GM19397 (cell line): ENCODE measurements at regions not wholly inside any gene's neighbourhood (a gene's known extent, or its start where the extent isn't known, plus 50 kb on each side); places are given as distances from the start of the nearest gene placed in this dataset.

Experiments used
- ATAC-seq: cut with Tn5 transposase; IDR thresholded peaks from one replicate; pipeline ENCODE4 v1.9.1; 2021; ENCODE audit warnings: mild to moderate bottlenecking, moderate library complexity; ENCODE audit not compliant: unreplicated experiment

DNA sequence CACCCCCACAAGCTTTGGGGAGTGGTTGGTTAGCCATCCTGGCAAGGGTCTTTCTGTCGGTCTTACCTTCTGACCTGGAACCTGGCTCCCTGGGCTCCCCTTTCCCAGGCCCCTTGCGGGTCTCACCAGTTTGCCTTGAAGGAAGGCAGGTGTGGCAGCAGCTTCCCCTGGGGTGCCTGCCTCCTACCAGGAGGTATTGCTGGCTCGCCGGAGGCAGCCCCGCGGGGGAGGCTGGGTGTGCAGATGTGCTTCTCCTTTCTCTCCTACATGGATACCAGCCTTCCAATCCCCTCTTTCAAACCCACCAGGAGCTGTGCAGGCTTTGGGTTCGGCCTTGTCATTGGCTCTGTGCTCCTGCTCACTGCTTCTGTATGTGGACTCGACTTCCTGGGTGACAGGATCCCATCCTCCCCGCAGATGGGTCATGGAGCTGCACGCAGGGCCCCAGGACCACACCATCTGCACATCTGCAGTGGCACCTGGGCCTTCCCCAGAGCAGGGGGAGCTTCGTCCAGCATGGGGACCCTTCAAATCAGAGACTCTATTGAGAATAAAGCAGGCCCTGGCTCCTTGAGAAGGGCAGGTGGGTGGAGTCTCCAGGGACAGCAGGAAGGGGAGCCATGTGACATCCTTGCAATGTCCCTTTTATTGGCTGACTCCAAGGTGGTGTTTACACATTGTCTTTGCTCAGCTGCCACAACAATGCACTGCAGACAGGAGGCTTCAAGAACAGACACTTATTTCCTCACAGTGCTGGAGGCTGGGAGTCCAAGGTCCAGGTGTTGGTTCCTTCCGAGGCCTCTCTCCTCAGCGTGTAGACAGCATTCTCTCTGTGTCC lies 592.0 kb downstream of the BRD1 start:
- no peak for ATAC-seq

DNA sequence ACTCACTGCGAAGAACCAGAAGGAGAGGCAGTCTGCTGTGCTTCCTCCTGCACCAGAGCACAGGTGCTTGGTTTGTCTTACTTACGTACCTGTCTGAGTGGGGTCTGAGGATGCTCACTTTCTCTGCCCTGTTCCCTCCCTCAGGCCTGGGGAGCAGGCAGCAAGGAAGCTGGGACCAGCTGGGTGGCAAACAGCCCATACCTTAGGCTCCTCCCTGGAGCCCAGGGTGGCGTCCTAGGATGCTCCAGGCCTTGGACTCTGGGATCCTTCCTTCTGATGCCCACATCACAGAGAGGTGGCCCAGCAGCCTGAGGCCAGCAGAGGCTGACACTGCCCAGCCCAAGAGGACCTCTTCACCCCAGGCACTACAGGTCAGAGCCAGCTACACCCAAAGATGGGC lies 593.2 kb downstream of the BRD1 start:
- no peak for ATAC-seq

DNA sequence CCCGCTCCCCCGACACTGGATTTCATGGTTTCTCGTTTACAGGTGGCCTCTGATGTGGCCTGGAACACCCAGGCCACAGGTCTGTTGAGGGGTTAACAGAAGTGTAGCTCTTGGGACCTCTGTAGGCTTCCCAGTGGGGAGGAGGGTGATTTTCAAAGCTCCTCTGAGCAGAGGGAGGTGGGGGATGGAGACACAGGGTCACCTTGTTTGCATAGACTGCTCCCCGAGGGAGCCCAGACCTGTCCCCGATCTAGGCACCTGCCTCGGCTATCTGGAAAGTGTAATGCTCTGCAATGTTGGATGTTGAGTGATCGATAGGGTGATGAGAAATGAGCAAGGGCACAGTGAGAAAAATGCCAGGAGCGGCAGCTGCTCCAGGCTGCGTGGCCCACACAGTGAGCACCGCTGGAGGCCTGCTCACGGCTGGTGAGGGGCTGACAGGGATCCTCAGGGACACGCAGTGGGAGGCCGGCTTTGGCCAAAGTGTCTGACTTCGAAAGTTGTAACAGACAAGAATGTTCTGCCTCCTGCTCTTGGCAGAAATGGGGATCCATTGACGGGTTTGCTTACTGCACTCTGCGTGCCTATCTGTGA lies 594.1 kb downstream of the BRD1 start:
- no peak for ATAC-seq

DNA sequence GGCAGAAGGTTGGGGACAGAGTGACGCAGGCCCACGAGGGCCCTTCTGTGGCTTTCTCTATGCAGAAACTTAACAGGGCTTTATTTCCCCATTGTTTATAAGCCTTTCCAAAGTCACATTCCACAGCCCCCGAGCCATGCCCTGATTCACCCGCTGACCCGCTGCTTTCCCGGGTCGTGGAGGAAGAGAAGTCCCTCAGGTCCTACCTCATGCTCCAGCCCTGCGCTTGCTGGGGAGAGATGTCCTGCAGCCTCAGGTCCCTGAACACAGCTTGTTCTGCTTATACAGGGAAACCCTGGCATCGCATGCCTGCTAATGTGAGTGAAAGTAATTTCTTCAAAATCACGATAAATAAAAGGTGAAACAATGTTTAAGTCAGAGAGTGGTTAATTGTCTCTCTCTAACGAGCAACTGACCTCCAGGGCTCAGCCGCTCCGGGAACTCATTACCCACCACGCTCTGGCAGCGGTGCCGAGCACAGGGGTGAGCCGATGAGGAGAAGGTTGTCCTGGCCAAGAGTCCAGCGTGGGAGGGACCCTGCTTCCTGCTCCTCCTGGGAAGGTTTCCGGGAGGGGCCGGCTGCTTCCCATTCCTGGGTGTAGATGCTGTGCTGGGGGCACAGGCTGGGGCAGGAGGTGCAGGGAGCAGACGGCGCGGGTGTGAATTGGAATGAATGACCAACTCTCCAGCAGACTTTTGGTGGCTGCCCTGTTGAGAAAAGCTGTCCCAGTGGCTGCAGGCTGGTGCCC lies 595.2 kb downstream of the BRD1 start:
- no peak for ATAC-seq

DNA sequence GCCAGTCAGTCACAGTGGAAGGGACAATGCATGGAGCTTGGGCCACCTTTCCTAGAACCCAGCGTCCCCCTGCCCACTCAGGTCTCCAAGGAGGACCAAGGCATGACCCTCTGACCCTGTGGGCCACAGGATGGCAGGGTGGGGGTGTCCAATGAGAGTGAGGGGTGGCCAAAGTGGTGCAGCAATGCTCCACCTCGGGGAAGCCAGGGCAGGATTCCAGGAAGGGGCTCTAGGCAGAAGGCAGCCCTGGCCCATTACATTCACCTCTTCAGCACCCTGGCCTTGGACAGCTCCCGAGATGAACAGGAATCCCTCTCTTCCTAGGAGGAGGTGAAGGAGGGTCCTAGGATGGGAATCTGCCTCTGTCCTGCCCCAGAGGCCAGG lies 597.5 kb downstream of the BRD1 start:
- ATAC-seq = no peak

DNA sequence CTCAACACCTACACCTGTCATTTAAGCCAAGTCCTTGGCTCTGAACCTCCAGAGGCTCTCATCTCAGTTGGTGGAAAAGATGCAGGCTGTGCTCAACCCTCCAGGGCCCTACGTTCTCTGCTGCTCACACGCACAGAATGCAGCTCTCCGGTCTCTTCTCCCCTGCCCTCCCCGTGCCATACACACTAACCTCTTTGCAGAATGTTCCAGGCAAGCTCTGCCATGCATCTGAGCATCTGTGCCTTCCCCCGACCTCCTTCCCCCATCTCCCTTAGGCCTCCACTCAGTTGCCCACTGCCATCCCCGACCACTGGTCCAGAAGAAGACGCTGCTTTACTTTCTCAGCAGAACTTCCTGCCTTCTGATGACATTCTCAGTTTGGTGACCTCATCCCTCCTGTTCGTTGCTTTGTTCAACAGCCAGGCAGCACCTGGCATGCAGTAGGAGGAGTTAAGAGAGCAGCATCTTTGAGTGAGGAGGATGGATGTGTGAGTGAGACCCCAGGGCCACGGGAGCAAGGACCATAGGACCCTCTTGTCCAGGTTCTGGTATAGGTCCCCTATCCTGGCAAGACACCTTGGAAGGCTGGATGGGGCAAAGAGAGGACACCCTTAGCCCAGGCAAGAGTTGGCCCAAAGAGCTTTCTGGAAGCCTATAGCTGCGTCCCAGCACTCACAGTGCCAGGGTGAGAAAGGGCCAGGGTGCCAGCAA lies 598.0 kb downstream of the BRD1 start:
- no peak for ATAC-seq

DNA sequence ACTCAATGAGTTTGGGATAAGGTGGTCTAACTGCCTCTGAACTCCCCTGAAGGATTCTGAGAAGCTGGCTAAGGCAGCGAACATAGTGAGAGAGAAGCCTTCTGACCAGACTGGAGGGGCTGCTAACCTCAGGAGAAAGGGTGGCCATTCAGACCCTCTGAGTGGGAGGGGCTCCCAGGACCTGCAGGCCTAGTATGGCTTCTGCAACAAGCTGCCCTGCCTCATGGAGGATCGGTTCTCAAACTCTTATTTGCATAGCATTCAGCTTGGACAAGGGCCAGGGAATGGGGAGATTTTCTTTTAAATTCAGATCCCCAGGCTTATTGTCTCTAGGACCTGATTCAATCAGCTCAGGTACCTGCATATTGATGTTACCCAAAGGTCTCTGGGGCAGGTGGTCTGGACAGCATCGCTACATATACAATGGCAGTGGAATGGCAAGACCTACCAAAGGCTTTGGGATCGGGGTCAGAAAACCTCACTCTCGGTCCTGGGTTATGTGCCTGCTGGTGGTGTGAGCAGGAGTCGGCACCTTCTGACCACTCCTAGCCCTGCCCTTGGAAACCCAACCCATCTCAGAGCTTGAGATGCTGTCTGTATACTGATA lies 599.1 kb downstream of the BRD1 start:
- no peak for ATAC-seq

DNA sequence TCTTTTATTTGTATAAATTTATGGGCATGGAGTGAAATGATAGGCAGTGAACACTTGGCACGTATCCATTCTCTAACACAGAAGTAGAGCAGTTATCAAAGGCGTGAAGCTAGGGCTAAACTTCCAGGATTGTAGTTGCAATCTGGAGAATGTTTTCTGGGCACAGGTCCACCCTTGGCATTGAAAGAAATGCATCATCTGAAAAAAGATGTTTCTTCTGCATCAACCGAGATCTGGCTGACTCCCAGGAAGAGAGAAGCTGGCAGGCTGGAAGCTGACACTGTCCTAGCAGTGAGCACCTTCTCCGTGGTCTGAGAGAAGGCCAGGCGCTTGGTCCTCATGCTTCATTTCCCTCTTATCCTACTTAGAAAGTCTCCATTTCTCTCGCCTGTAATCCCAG lies 600.0 kb downstream of the BRD1 start:
- ATAC-seq = no peak

DNA sequence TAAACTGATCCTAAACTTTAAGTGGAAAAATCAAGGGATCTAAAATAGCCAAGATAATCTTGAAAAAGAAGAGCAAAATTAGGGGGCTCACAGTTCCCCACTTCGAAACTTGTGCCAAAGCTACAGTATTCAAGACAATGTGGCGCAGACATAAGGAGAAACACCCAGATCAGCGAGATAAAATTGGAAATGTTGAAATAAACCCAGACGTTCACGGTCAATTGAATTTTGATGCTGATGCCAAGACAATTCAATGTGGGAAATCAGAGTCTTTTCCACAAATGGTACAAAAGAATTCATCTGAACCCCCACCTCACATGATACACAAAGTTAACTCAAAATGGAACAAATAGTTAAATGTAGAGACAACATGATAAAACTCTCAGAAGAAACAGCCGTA lies 601.6 kb downstream of the BRD1 start:
- no peak for ATAC-seq

DNA sequence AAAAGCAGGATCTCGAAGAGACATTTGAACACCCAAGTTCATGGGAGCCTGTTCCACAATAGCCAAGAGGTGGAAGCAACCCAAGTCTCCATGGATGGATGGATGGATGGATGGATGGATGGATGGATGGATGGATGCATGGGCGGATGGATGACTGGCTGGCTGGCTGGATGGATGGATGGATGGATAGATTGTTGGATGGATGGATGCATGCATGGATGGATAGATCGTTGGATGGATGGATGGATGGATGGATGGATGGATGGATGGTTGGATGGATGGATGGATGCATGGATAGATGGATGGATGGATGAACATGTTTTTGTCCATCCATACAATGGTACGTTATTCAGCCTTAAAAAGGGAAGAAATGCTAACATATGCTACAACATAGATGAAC lies 603.4 kb downstream of the BRD1 start:
- ATAC-seq = no peak

DNA sequence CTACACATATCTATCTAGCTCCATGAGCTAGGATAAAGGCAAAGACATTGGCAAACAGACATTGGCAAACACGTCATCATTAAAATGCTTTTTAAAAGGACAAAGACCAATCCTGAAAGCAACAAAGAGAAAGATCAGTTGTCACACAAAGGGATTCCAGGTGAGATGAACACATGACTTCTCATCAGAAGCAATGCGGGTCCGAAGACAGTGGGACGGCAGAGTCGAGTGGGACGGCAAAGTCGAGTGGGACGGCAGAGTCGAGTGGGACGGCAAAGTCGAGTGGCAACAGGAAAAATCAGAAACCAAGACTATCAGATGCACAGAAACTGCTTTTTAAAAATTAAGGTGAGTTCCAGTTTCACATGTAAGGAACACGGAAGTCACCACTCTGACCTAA lies 609.5 kb downstream of the BRD1 start:
- ATAC-seq = no peak

DNA sequence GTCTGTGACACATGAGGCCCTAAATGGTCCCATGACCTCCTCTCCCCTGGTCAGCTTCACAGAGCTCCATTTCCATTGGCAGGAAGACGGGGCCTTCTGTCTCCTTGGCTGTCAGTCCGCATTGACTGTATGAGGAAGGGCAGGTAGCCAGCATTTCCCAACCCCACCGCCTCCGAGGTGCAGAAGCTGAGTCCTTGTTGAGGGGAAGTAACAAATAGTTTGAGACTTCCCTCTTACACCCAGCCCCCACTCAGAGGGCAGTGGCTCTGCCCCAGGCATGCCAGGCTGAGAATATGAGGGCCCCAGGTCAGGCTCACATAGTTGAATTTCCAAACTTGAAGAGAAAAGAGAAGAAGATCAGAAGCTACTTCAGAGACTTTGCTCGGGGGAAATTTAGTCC lies 611.1 kb downstream of the BRD1 start:
- no peak for ATAC-seq

DNA sequence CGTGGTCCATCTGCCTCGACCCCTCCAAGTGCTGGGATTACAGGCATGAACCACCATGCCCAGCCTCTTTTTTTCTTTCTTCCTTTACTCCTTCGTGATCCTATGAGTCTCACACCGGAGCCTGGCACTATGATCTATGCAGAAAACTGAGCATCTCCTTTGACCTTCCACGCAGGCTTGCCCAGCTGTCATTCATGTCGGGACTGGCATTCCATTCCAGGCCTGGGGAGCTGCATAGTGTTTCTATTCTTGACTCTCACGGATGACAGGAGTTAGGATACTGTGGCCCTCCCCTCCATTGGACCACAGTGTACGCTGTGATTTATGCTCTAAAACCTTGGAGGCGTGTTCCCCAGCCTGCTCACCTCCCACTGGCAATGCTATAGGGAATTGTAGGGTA lies 611.8 kb downstream of the BRD1 start:
- ATAC-seq = no peak

DNA sequence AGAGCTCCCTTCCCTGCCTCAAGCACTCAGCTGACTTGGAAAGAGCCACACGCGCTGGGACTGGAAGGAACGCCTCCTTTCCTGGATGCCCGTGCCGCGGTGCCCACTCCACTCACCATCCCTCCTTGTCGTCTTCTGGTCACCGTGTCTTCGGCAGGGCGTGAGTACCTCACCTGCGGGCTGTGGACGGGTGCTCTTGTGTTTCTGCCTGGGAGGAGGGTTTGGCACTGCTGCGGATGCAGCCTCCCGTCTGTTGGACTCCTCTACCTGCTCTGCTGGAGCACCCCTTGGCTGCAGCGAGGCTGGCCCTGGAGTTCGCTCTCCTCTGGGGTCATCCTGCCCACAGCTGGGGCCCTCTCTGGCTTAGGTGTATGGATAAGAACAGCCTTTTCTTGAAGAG lies 612.7 kb downstream of the BRD1 start:
- no peak for ATAC-seq

DNA sequence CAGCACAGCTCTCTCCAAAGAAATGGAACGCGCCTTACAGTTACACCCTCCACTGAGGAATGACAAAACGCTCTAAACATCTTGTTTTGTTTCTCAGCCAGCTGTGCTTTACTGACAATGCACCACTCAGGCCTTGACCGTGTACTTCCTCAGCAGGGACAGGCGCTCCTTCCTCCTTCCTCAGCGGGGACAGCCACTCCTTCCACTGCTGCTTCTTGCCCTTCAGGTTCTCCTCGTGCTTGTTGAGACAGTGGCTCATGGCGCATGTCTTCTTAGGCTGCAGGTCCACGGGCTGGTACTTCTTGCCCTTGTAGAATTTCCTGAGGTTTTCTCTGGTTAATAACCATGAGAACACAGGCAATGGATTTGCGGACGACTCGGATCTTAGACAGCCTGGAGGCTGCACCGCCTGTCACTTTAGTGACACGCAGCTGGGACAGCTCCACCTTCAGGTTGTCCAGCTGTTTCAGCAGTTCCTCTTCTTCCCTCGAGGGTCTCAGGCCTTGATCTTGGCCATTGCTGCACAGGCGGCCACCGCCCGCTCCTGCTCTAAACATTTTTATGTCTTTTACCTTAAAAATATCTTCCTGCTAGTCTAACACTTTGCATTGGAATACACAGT lies 613.8 kb downstream of the BRD1 start:
- no peak for ATAC-seq

DNA sequence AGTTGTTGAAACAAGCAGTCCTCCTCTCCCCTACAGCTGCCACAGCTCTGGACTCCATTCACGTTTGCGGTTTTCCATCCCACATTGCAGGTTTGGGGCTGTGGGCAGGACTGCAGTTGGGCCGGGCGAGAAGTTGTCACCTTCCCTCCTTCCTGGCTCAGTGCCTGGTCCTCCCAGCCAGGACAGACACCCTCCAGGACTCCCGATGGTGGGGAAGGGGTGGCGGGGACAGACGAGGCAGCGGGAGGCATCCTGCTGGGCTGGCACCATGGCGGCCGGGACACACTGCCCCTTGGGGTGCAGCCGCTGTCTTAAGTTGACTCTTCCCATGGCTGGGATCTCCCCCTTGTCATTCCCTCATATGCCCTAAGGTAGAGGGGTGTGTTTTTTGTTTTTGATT lies 615.2 kb downstream of the BRD1 start:
- no peak for ATAC-seq

DNA sequence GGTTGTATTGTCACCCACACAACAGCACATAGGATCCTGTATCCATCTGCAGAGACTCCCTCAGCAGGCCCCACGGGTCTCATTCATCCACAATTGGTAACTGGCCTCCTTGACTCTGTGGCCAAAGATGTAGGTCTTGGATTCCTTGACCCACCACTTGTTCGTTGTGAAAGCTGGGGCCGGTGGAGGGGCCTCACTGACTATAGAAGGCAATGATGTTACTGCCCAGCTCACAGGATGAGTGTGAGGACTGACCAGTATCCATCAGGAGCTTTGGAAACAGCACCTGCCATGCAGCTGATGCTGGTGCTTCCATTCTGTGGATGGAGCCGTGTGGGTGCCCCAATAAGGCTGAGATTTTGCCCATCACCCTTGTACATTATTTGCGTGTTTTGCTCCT lies 615.7 kb downstream of the BRD1 start:
- ATAC-seq = no peak

DNA sequence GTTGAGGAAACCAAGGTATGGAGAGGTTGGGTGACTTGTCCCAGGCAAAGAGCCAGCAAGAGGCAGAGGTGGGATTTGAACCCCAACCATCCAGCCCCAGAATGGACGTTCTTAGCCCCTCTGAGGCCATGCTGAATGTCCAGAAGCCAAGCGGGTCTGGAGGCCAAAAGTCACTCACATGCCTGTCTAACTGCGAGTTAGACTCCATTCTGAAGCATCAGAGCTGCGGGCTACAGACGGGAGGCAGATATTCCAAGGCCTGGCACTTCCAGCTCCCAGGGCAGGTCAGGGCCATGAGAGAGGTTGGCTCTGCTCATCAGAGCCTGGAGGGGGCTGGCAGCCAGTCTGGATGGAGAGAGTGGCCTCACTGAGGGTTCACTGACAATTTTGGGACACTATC lies 616.5 kb downstream of the BRD1 start:
- no peak for ATAC-seq

DNA sequence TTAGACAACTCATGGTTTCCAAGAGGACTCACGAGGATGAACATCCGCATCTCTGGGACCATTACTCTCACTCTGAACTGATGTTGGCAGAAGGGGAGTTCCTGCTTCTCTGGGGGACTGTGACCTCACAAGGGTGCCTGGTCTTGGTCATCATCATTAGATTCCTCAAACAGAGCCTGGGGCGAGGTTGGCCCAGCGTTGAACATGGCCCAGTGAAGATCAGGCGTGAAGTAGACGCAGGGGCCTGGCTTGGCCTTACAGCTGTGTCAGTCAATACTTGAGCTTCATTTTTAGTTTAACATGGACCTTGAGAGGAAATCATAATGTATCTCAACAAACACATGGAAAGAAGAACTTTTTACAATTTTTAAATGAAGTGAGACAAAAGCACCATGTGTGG lies 617.1 kb downstream of the BRD1 start:
- ATAC-seq = no peak

DNA sequence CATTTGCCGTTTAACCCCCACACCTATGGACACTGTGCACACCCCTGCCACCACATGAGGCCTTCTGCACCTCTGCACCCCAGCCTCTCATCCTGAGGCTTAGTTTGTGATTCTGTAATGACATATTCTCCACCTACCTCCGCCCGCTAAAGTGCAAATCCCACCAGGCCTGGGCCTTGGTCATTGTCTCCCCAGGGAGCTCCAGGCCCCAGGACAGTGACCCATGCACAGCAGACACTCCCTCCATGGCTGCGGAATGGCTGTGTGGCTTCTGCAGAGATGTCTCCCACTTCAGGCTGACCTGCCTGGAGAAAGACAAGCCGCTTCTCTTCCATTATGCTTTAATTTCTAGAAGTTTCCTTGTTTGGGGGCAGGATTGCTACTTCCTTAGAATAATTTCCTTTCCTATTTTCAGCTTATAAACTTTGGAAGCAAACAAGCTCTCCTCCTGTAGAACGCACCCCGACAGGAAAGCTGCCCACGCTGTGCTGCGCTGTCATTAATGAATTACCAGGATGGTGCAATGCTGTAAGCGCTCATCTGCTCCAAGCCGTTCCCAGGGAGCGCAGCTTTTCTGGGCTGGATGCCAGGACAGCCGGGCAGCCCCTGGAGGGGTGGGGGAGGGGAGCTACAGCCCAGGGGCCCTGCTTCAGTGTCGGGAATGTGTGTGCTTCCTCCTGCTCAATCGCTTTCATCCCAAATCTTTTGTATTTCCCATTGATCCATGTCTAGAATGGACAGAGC lies 618.0 kb downstream of the BRD1 start:
- ATAC-seq = no peak
